Activated naive CD4-positive, alpha-beta T cell treated with anti-CD3 and anti-CD28 coated beads, Interleukin-2, amount 50 U/mL, for 72 hours (primary cell): ENCODE measurements at regions not wholly inside any gene's neighbourhood (a gene's known extent, or its start where the extent isn't known, plus 50 kb on each side); places are given as distances from the start of the nearest gene placed in this dataset.
A peak's percentile ranks its signal among the peaks of the same experiment; 100 is the strongest.
"Not testable (repeated sequence)": the region's sequence is repeated elsewhere in the genome, so short reads cannot be mapped to it uniquely, and the experiment has no call there.

Source experiments
- ATAC-seq, 2 donors: fragments of 150-1000 bp; cut with Tn5 transposase; 2 replicates each; pipeline ENCODE4 v1.10.0; 2021; ENCODE audit warnings: mild to moderate bottlenecking in 2 of 2, moderate library complexity in 2 of 2
- DNase-seq, 2 donors: peaks; one replicate each; pipeline ENCODE4 v3.0.0; 2021 to 2022; ENCODE audit warnings: low spot score in 2 of 2
- H3K27ac Mint-ChIP-seq, 2 donors: one replicate each; pipeline ENCODE4 v1.8.0; 2022; ENCODE audit warnings: mild to moderate bottlenecking in 2 of 2, mixed read lengths in 2 of 2
- H3K36me3 Mint-ChIP-seq, 2 donors: one replicate each; pipeline ENCODE4 v1.8.0; 2022; ENCODE audit warnings: mixed read lengths in 2 of 2
- H3K9me3 Mint-ChIP-seq, 2 donors: one replicate each; pipeline ENCODE4 v1.8.0; 2022; ENCODE audit warnings: mixed read lengths in 2 of 2

DNA sequence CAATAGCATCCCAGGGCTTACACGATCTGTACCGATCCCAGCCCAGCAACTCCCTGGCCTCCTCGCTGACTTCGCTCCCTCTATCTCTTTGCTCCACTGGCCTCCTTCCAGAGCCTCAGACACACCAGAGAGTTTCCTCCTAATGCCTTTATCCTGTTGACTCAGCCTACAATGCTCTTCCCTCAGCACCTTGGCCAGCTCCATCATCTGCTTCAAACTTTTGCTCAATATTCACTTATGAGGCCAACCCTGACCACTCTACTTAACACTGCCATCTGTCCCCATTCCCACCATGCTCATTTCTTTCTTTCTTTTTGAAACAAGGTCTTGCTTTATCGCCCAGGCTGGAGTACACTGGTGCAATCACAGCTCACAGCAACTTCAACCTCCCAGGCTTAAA, 180.9 kb downstream of the CEP170 start:
- H3K27ac Mint-ChIP-seq, H3K36me3 Mint-ChIP-seq, DNase-seq, ATAC-seq, H3K9me3 Mint-ChIP-seq: not testable (repeated sequence)

DNA sequence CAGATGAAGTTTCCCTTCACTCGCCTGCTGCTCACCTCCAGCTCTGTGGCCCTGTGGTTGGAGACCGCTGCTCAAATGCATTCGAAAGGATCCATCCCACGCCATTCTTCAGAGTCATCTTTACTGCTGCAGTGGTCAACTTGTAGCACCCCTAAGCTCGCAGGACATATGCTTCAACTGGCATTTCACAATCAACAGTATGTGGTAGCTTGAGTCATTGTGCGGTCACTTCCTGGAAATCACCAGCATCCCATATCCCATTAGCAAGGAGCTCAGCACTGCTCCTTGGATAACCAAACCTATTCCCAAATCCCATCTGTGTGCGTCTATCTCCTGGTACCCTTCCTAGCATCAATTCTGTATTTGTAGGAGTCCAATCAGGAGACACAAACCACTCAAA, 188.0 kb downstream of the CEP170 start:
- H3K9me3 Mint-ChIP-seq, H3K27ac Mint-ChIP-seq, H3K36me3 Mint-ChIP-seq, ATAC-seq, DNase-seq: not testable (repeated sequence)

DNA sequence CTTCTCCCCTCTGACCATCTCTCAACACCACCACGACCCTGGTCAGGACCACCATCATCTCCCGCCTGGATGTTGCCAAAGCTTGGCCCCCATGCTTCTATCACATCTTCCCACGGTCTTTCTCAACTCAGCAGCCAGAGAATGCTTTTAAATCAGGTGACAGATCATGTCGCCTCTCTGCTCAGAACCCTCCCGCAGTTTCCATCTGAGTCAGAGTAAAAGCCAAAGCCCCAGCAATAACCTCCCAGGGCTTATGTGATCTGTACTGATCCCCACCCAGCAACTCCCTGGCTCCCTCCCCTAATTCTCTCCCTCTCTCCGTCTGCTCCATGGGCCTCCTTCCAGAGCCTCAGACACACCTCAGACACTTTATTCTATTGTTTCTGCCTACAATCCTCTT, 193.1 kb downstream of the CEP170 start:
- H3K9me3 Mint-ChIP-seq, DNase-seq, ATAC-seq, H3K36me3 Mint-ChIP-seq: not testable (repeated sequence)
- peak overlapping the region in 1 of 2 donors; percentile 52 for H3K27ac Mint-ChIP-seq

GRCh38 chr1:243055510-243055909, 199.6 kb downstream of the CEP170 start:
- H3K9me3 Mint-ChIP-seq, ATAC-seq, H3K27ac Mint-ChIP-seq, H3K36me3 Mint-ChIP-seq, DNase-seq: not testable (repeated sequence)

- not testable (repeated sequence) for DNase-seq, ATAC-seq, H3K9me3 Mint-ChIP-seq, H3K36me3 Mint-ChIP-seq, H3K27ac Mint-ChIP-seq
Observed at GRCh38 chr1:243055091-243055490, 200.0 kb downstream of the CEP170 start.

DNA sequence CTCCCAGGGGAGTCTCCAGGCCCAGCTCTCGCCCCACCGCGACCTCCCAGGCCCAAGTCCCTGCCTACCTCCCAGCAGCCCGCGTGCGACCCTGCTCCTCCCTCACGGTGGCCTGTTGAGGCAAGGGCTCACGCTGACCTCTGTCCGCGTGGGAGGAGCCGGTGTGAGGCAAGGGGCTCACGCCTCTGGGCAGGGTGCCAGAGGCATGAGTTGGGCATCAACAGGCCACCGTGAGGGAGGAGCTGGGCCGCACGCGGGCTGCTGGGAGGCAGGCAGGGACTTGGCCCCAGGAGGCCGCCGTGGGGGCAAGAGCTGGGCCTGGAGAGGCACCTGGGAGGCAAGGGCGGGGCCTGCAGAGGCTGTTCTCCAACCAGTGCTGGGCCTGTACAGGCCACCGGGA, 200.4 kb downstream of the CEP170 start:
- not testable (repeated sequence) for H3K27ac Mint-ChIP-seq, H3K36me3 Mint-ChIP-seq, H3K9me3 Mint-ChIP-seq, DNase-seq, ATAC-seq

DNA sequence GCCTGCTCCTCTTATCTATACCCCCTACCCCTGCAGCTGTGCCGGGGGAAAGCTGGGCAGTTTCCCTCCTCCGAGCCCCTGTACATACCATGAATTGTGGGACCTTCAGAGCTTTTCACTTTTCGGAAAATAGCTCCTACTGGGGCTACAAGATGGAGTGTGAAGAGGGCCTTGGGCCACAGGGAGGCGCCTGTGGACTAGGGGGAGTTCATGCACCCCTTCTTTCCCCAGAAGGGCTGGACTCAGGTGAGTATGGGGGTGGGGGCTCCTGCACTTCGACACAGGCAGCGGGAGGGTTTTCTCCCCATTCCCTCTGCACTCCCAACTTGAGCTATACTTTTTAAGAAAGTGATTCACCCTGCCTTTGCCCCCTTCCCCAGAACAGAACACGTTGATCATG, 202.0 kb downstream of the CEP170 start:
- ATAC-seq: not testable (repeated sequence)

DNA sequence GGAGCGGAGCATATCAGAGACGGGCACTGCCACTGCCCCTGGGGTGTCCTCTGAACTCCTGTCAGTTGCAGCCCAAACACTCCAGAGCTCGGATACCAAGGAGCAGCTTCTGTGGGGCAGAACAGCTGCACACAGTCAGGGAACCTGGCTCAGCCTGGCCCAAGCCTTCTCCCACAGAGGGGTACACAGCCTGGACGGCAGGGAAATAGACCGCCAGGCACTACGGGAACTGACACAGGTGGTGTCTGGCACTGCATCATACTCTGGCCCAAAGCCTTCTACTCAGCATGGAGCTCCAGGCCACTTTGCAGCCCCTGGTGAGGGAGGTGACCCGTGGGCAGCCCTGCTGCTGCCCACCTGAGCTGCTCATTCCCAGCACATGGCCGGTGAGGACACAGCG, 204.5 kb downstream of the CEP170 start:
- H3K36me3 Mint-ChIP-seq, DNase-seq, H3K27ac Mint-ChIP-seq, ATAC-seq, H3K9me3 Mint-ChIP-seq: not testable (repeated sequence)

More for the DNA sequence above, 202.0 kb downstream of the CEP170 start:
- H3K36me3 Mint-ChIP-seq, H3K27ac Mint-ChIP-seq, DNase-seq, H3K9me3 Mint-ChIP-seq: not testable (repeated sequence)

DNA sequence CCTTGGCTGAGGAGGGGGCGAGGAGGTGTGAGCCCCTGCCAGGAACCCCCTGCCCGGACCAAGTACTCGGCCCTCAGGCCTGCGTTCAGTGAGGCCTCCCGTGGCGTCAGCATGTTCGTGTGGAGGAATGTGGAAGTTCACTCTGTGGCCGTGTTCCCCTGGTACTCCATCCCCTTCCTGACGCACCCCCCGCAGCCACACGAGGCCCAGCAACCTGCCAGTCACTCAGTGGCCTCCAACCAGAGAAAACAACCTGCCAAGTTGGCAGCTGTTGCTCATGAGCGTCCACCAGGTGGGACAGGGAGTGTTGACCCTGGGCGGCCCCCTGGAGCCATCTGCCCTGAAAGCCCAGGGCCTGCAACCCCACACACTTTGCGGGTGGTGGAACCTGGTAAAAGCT, 205.4 kb downstream of the CEP170 start:
- H3K36me3 Mint-ChIP-seq, DNase-seq, H3K9me3 Mint-ChIP-seq, H3K27ac Mint-ChIP-seq, ATAC-seq: not testable (repeated sequence)

- not testable (repeated sequence) for H3K36me3 Mint-ChIP-seq, ATAC-seq, H3K9me3 Mint-ChIP-seq, H3K27ac Mint-ChIP-seq, DNase-seq
Observed at GRCh38 chr1:243021365-243021764, 233.7 kb downstream of the CEP170 start.

DNA sequence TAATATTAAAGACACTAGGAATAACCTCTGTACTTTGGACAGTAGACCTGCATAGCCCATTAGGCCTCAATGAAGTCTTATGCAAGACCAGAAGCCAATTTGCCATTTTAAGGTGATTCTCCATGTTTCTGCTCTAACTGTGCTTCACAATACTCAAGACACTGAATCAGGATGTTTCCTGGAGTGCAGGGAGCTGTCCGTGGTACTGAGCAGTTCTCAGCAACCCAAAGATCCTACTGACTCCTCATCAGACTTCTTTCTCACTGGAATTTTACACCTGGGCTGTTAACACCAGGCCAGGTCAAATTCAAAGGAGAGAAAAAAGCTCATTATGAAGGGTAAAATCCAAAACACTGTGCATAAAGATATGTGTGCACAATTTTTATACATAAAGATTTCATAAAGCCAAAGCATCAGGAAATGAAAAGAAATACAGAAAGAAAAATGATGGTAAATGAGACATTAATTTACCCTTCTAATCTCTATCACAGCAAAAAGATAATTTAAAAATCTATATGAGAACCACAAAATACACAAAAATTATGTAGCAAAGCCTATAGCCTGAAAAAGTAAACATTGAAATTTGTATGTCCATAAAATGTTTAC, 235.9 kb downstream of the CEP170 start:
- peak in 1 of 2 donors; percentile 30 for DNase-seq
- not testable (repeated sequence) for H3K36me3 Mint-ChIP-seq, H3K27ac Mint-ChIP-seq, H3K9me3 Mint-ChIP-seq, ATAC-seq

- not testable (repeated sequence) for H3K9me3 Mint-ChIP-seq, H3K27ac Mint-ChIP-seq, ATAC-seq, DNase-seq, H3K36me3 Mint-ChIP-seq
Observed at GRCh38 chr1:243010719-243011118, 244.4 kb downstream of the CEP170 start.

GRCh38 chr1:243001003-243001402, 254.1 kb downstream of the CEP170 start:
- not testable (repeated sequence) for ATAC-seq, H3K36me3 Mint-ChIP-seq, H3K27ac Mint-ChIP-seq, DNase-seq, H3K9me3 Mint-ChIP-seq

- H3K9me3 Mint-ChIP-seq: not testable (repeated sequence)
Observed at GRCh38 chr1:242992776-242993175, 262.3 kb downstream of the CEP170 start.

GRCh38 chr1:242985096-242985495, 270.0 kb downstream of the CEP170 start:
- not testable (repeated sequence) for H3K27ac Mint-ChIP-seq, ATAC-seq, H3K36me3 Mint-ChIP-seq, DNase-seq, H3K9me3 Mint-ChIP-seq

More at GRCh38 chr1:242992776-242993175, 262.3 kb downstream of the CEP170 start:
- H3K27ac Mint-ChIP-seq, DNase-seq, H3K36me3 Mint-ChIP-seq, ATAC-seq: not testable (repeated sequence)

- not testable (repeated sequence) for ATAC-seq, H3K9me3 Mint-ChIP-seq, DNase-seq, H3K36me3 Mint-ChIP-seq, H3K27ac Mint-ChIP-seq
Observed at GRCh38 chr1:242973341-242973740, 281.7 kb downstream of the CEP170 start.

- ATAC-seq (no peak), DNase-seq (no peak)
- H3K36me3 Mint-ChIP-seq: peaks cover 9 to 16% of the 10 kb centered on the region in 2 donors
- H3K27ac Mint-ChIP-seq: no peak overlapping the region
- H3K9me3 Mint-ChIP-seq: peaks cover 9 to 10% of the 10 kb centered on the region in 2 donors
Observed at GRCh38 chr1:242966892-242967291, 288.2 kb downstream of the CEP170 start.

DNA sequence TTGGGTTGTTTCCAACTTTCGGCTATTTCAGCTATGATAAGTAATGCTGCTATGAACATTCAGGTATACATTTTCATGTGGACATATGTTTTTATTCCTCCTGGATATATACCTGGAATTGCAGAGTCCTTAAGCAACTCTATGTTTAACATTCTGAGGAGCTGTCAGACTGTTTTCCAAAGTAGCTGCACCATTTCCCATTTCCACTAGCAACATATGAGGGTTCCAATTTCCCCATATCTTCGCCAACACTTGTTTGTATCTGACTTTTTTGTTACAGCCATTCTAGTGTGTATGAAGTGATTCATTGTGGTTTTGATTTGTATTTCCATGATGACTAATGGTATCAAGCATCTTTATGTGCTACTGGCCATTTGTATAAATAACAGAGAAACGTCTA, 295.7 kb downstream of the CEP170 start:
- H3K36me3 Mint-ChIP-seq, H3K27ac Mint-ChIP-seq, ATAC-seq, DNase-seq, H3K9me3 Mint-ChIP-seq: not testable (repeated sequence)
